H9 (cell line): ENCODE measurements at regions not wholly inside any gene's neighbourhood (a gene's known extent, or its start where the extent isn't known, plus 50 kb on each side); places are given as distances from the start of the nearest gene placed in this dataset.

Experiments used
- DNase-seq: peaks from one replicate; pipeline ENCODE4 v3.0.0-alpha.2; 2017
- H2AFZ ChIP-seq: one replicate; pipeline ENCODE4 v1.6.1; 2013; ENCODE audit warnings: mild to moderate bottlenecking, low read length, control low read depth, moderate library complexity
- H2AK5ac ChIP-seq: 2 replicates; pipeline ENCODE4 v1.6.1; 2013; ENCODE audit warnings: low read length, control low read depth, mixed read lengths; ENCODE audit not compliant: insufficient read length
- H2BK120ac ChIP-seq: one replicate; pipeline ENCODE4 v1.6.1; 2013; ENCODE audit warnings: low read depth, mild to moderate bottlenecking, low read length, control low read depth, inconsistent platforms; ENCODE audit not compliant: poor library complexity, severe bottlenecking
- H2BK12ac ChIP-seq: 2 replicates; pipeline ENCODE4 v1.6.1; 2013; ENCODE audit warnings: low read length, control low read depth, mixed read lengths, low read depth; ENCODE audit not compliant: insufficient read length
- H2BK15ac ChIP-seq: 2 replicates; pipeline ENCODE4 v1.6.1; 2013; ENCODE audit warnings: low read depth, low read length, control low read depth
- H2BK20ac ChIP-seq: one replicate; pipeline ENCODE4 v1.6.1; 2013; ENCODE audit warnings: low read depth, mild to moderate bottlenecking, low read length, control low read depth, inconsistent platforms; ENCODE audit not compliant: poor library complexity, severe bottlenecking
- H2BK5ac ChIP-seq: 2 replicates; pipeline ENCODE4 v1.6.1; 2013; ENCODE audit warnings: low read length, control low read depth, mixed read lengths; ENCODE audit not compliant: insufficient read length
- H3K14ac ChIP-seq: 2 replicates; pipeline ENCODE4 v1.6.1; 2013; ENCODE audit warnings: low read length, control low read depth; ENCODE audit not compliant: insufficient read depth
- H3K18ac ChIP-seq: 2 replicates; pipeline ENCODE4 v1.6.1; 2013; ENCODE audit warnings: low read depth, mild to moderate bottlenecking, mixed read lengths, low read length, control low read depth; ENCODE audit not compliant: insufficient read length
- H3K23ac ChIP-seq: 2 replicates; pipeline ENCODE4 v1.6.1; 2013; ENCODE audit warnings: low read length, control low read depth, mixed read lengths, low read depth; ENCODE audit not compliant: insufficient read length
- H3K23me2 ChIP-seq: 2 replicates; pipeline ENCODE4 v1.6.1; 2013; ENCODE audit warnings: low read depth, mild to moderate bottlenecking, mixed read lengths, low read length, control low read depth; ENCODE audit not compliant: insufficient read length, poor library complexity, severe bottlenecking
- H3K27ac ChIP-seq: 2 replicates; pipeline ENCODE4 v1.5.1; 2013; ENCODE audit warnings: low read length, control low read depth, mixed read lengths, low read depth; ENCODE audit not compliant: insufficient read length
- H3K27me3 ChIP-seq: 2 replicates; pipeline ENCODE4 v1.6.1; 2013; ENCODE audit warnings: low read length, control low read depth, inconsistent platforms; ENCODE audit not compliant: insufficient read depth
- H3K4ac ChIP-seq: 2 replicates; pipeline ENCODE4 v1.6.1; 2013; ENCODE audit warnings: low read depth, mild to moderate bottlenecking, control low read depth, inconsistent platforms, low read length, moderate library complexity
- H3K4me1 ChIP-seq: 2 replicates; pipeline ENCODE4 v1.6.1; 2013; ENCODE audit warnings: low read length, control low read depth, inconsistent platforms; ENCODE audit not compliant: insufficient read depth
- H3K4me2 ChIP-seq: 2 replicates; pipeline ENCODE4 v1.6.1; 2013; ENCODE audit warnings: low read length, control low read depth, mixed read lengths; ENCODE audit not compliant: insufficient read length, insufficient read depth
- H3K56ac ChIP-seq: 2 replicates; pipeline ENCODE4 v1.6.1; 2013; ENCODE audit warnings: low read depth, mild to moderate bottlenecking, mixed read lengths, low read length, control low read depth; ENCODE audit not compliant: insufficient read length
- H3K79me1 ChIP-seq: 2 replicates; pipeline ENCODE4 v1.6.1; 2013; ENCODE audit warnings: low read depth, mild to moderate bottlenecking, moderate library complexity, low read length, control low read depth, inconsistent platforms; ENCODE audit not compliant: insufficient read depth, poor library complexity, severe bottlenecking
- H3K79me2 ChIP-seq: 2 replicates; pipeline ENCODE4 v1.6.1; 2013; ENCODE audit warnings: low read length, control low read depth, inconsistent platforms; ENCODE audit not compliant: insufficient read depth
- H3K9ac ChIP-seq: 2 replicates; pipeline ENCODE4 v1.6.1; 2013; ENCODE audit warnings: low read length, control low read depth, mixed read lengths; ENCODE audit not compliant: insufficient read length; ENCODE audit errors: extremely low read depth
- H3K9me3 ChIP-seq: one replicate; pipeline ENCODE4 v1.6.1; 2013; ENCODE audit warnings: low read depth, low read length, inconsistent platforms; ENCODE audit not compliant: control insufficient read depth
- H3T11ph ChIP-seq: one replicate; pipeline ENCODE4 v1.6.1; 2013; ENCODE audit warnings: mild to moderate bottlenecking, low read length, control low read depth, inconsistent platforms
- H4K20me1 ChIP-seq: one replicate; pipeline ENCODE4 v1.6.1; 2013; ENCODE audit not compliant: control insufficient read depth, insufficient read length, insufficient read depth
- H4K5ac ChIP-seq: 2 replicates; pipeline ENCODE4 v1.6.1; 2013; ENCODE audit warnings: low read depth, mild to moderate bottlenecking, mixed read lengths, low read length, control low read depth; ENCODE audit not compliant: insufficient read length
- H4K8ac ChIP-seq: replicated peaks from 2 replicates; pipeline ENCODE4 v1.6.1; 2013; ENCODE audit warnings: low read length, control low read depth, mixed read lengths, low read depth; ENCODE audit not compliant: insufficient read length
- H4K91ac ChIP-seq: 2 replicates; pipeline ENCODE4 v1.6.1; 2013; ENCODE audit warnings: low read depth, mild to moderate bottlenecking, moderate library complexity, mixed read lengths, low read length, control low read depth; ENCODE audit not compliant: insufficient read length
- H3K27ac Mint-ChIP-seq, 3 experiments: 2 replicates in 2 of 3; 3 replicates in 1 of 3; pipeline ENCODE4 v1.8.0; 2020 to 2021; ENCODE audit warnings: mixed read lengths in 3 of 3, mild to moderate bottlenecking in 1 of 3, moderate library complexity in 1 of 3
- H3K27me3 Mint-ChIP-seq: 2 replicates; pipeline ENCODE4 v1.8.0; 2021; ENCODE audit warnings: low read depth, mild to moderate bottlenecking, moderate library complexity, mixed read lengths
- H3K36me3 Mint-ChIP-seq, 3 experiments: 2 replicates in 2 of 3; 3 replicates in 1 of 3; pipeline ENCODE4 v1.8.0; 2020 to 2021; ENCODE audit warnings: low read depth in 3 of 3, mixed read lengths in 3 of 3; ENCODE audit not compliant: insufficient read depth in 1 of 3
- H3K4me1 Mint-ChIP-seq, 2 experiments: 2 replicates each; pipeline ENCODE4 v1.8.0; 2020; ENCODE audit warnings: mixed read lengths in 2 of 2
- H3K4me3 Mint-ChIP-seq, 2 experiments: 2 replicates in 1 of 2; 3 replicates in 1 of 2; pipeline ENCODE4 v1.8.0; 2020 to 2021; ENCODE audit warnings: mild to moderate bottlenecking in 2 of 2, mixed read lengths in 2 of 2, moderate library complexity in 1 of 2
- H3K9me3 Mint-ChIP-seq, 2 experiments: 2 replicates in 1 of 2; 3 replicates in 1 of 2; pipeline ENCODE4 v1.8.0; 2020; ENCODE audit warnings: mild to moderate bottlenecking in 2 of 2, mixed read lengths in 2 of 2, moderate library complexity in 1 of 2
- WGBS: extraction: QIAGEN DNeasy Blood & Tissue Kit; methylation state at CpG from one replicate; pipeline ENCODE4 v1.1.7; 2013; ENCODE audit warnings: missing lambda C conversion rate, low lambda C conversion rate, mixed read lengths; ENCODE audit not compliant: insufficient read length; ENCODE audit errors: extremely low coverage; 5-methylcytosine and 5-hydroxymethylcytosine counted together
- TF ChIP-seq, protein P1 (sequence below): fragments of 200-600 bp; sonication (generic); conservative IDR thresholded peaks from 3 replicates; pipeline ENCODE4 v1.8.0; 2021; ENCODE audit warnings: antibody characterized with exemption, mild to moderate bottlenecking

DNA sequence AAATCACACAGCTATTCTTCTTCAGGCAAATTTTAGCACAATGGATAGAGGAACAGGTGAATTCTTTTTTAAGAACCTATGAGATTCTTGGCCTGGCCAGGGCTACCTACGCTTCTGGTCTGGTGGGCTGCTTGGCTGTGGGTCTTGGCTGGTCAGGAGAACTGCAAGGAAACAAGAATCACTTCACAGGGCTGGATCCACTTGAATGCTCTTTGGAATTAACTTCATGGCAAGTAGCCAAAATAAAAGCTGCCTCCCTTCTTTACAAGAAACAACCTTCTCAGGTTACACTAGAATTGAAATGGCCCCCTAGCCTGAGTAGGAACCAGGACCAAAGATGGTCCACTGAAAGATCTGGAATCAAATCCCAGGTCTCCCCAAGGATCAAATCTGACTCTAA is 519.1 kb downstream of the IQCM start:
- Histone ChIP-seq H3K23ac (no peak overlapping the region), H4K20me1 (no peaks in the 10 kb centered on the region), H3K79me2 (no peaks in the 10 kb centered on the region), H3K27ac (no peak overlapping the region), H4K8ac (no peak overlapping the region), H3T11ph (no peak overlapping the region), H3K79me1 (no peaks in the 10 kb centered on the region), H3K56ac (no peak overlapping the region), H2AFZ (no peak overlapping the region), H2BK120ac (no peak overlapping the region), H2BK15ac (no peak overlapping the region), H3K9ac (no peak overlapping the region), H4K91ac (no peak overlapping the region), H4K5ac (no peak overlapping the region), H2BK20ac (no peak overlapping the region), H2BK5ac (no peak overlapping the region), H2AK5ac (no peak overlapping the region), H3K27me3 (no peaks in the 10 kb centered on the region), H2BK12ac (no peak overlapping the region), H3K4me1 (no peaks in the 10 kb centered on the region), H3K9me3 (no peaks in the 10 kb centered on the region), H3K14ac (no peak overlapping the region), H3K4me2 (no peak overlapping the region), H3K4ac (no peak overlapping the region), H3K23me2 (no peaks in the 10 kb centered on the region), H3K18ac (no peak overlapping the region)
- TF ChIP-seq, protein P1, sequence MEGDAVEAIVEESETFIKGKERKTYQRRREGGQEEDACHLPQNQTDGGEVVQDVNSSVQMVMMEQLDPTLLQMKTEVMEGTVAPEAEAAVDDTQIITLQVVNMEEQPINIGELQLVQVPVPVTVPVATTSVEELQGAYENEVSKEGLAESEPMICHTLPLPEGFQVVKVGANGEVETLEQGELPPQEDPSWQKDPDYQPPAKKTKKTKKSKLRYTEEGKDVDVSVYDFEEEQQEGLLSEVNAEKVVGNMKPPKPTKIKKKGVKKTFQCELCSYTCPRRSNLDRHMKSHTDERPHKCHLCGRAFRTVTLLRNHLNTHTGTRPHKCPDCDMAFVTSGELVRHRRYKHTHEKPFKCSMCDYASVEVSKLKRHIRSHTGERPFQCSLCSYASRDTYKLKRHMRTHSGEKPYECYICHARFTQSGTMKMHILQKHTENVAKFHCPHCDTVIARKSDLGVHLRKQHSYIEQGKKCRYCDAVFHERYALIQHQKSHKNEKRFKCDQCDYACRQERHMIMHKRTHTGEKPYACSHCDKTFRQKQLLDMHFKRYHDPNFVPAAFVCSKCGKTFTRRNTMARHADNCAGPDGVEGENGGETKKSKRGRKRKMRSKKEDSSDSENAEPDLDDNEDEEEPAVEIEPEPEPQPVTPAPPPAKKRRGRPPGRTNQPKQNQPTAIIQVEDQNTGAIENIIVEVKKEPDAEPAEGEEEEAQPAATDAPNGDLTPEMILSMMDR = no peak
- Mint-ChIP-seq H3K9me3 (0 out of 5 replicates have a peak, but pooled peaks cover 0 to 2% of the 10 kb centered on the region in 2 experiments), H3K27ac (no peak overlapping the region), H3K4me3 (no peak overlapping the region), H3K4me1 (0 out of 4 replicates have a peak, but pooled peaks cover 0 to 4% of the 10 kb centered on the region in 2 experiments), H3K36me3 (no peaks in the 10 kb centered on the region), H3K27me3 (no peaks in the 10 kb centered on the region)
- no peak for DNase-seq
- no CpG with 5 or more reads among the region's 1 CpG for whole genome bisulfite sequencing
